Mesendoderm (in vitro differentiated cells): ENCODE measurements at regions not wholly inside any gene's neighbourhood (a gene's known extent, or its start where the extent isn't known, plus 50 kb on each side); places are given as distances from the start of the nearest gene placed in this dataset.

Experiments used
- DNase-seq: peaks from one replicate; pipeline ENCODE4 v3.0.0; 2013
- H2AK5ac ChIP-seq: 2 replicates; pipeline ENCODE4 v1.6.1; 2013; ENCODE audit warnings: low read length, inconsistent platforms
- H2BK120ac ChIP-seq: 2 replicates; pipeline ENCODE4 v1.6.1; 2013; ENCODE audit warnings: low read depth, mild to moderate bottlenecking, low read length, moderate library complexity, mixed read lengths
- H2BK15ac ChIP-seq: replicated peaks from 2 replicates; pipeline ENCODE4 v1.6.1; 2013; ENCODE audit warnings: low read depth, mild to moderate bottlenecking, moderate library complexity
- H2BK5ac ChIP-seq: 2 replicates; pipeline ENCODE4 v1.6.1; 2013; ENCODE audit warnings: low read length, inconsistent platforms
- H3K18ac ChIP-seq: 2 replicates; pipeline ENCODE4 v1.6.1; 2013; ENCODE audit warnings: mild to moderate bottlenecking, low read length, mixed read lengths
- H3K23ac ChIP-seq: one replicate; pipeline ENCODE4 v1.6.1; 2013; ENCODE audit warnings: low read length
- H3K27ac ChIP-seq: 2 replicates; pipeline ENCODE4 v1.5.1; 2013; ENCODE audit warnings: low read depth, mild to moderate bottlenecking, inconsistent platforms, low read length, moderate library complexity
- H3K27me3 ChIP-seq: 2 replicates; pipeline ENCODE4 v1.6.1; 2013; ENCODE audit warnings: low read length, control low read depth, mild to moderate bottlenecking, inconsistent platforms; ENCODE audit not compliant: insufficient read depth, poor library complexity
- H3K36me3 ChIP-seq: 2 replicates; pipeline ENCODE4 v1.6.1; 2013; ENCODE audit warnings: low read length, inconsistent platforms; ENCODE audit not compliant: control insufficient read depth, insufficient read depth
- H3K4ac ChIP-seq: one replicate; pipeline ENCODE4 v1.6.1; 2013; ENCODE audit warnings: low read depth, mild to moderate bottlenecking, low read length, moderate library complexity
- H3K4me1 ChIP-seq: 2 replicates; pipeline ENCODE4 v1.6.1; 2013; ENCODE audit warnings: low read depth, low read length, inconsistent platforms; ENCODE audit not compliant: control insufficient read depth
- H3K4me2 ChIP-seq: 2 replicates; pipeline ENCODE4 v1.6.1; 2013; ENCODE audit warnings: low read length
- H3K4me3 ChIP-seq: 2 replicates; pipeline ENCODE4 v1.5.1; 2013; ENCODE audit warnings: mild to moderate bottlenecking, low read length
- H3K56ac ChIP-seq: one replicate; pipeline ENCODE4 v1.6.1; 2013; ENCODE audit warnings: low read length
- H3K79me1 ChIP-seq: 2 replicates; pipeline ENCODE4 v1.6.1; 2013; ENCODE audit warnings: low read length, inconsistent platforms
- H3K79me2 ChIP-seq: 2 replicates; pipeline ENCODE4 v1.6.1; 2013; ENCODE audit warnings: mild to moderate bottlenecking, low read length; ENCODE audit not compliant: control insufficient read depth, insufficient read depth
- H3K9ac ChIP-seq: 2 replicates; pipeline ENCODE4 v1.6.1; 2013; ENCODE audit warnings: low read length, inconsistent platforms
- H4K5ac ChIP-seq: one replicate; pipeline ENCODE4 v1.6.1; 2013; ENCODE audit warnings: low read length
- H4K8ac ChIP-seq: one replicate; pipeline ENCODE4 v1.6.1; 2013; ENCODE audit warnings: low read depth, mild to moderate bottlenecking, control low read depth, low read length, moderate library complexity
- WGBS: extraction: QIAGEN DNeasy Blood & Tissue Kit; methylation state at CpG from one replicate; pipeline ENCODE4 v1.1.7; 2013; ENCODE audit warnings: low lambda C conversion rate, missing lambda C conversion rate; ENCODE audit not compliant: insufficient coverage; ENCODE audit errors: extremely low coverage; 5-methylcytosine and 5-hydroxymethylcytosine counted together

- Histone ChIP-seq H3K4ac (no peak overlapping the region), H3K27ac (no peak overlapping the region)
- no CpG with 5 or more reads among the region's 3 CpGs for WGBS
These were observed 267.4 kb downstream of the CYP26B1 start for GRCh38 chr2:71880287-71880686.

GRCh38 chr2:71879509-71880184 is 268.0 kb downstream of the CYP26B1 start:
- Histone ChIP-seq H4K8ac (no peak overlapping the region), H3K23ac (no peak overlapping the region), H3K4me1 (no peaks in the 10 kb centered on the region), H3K4ac (no peak overlapping the region), H3K79me2 (no peaks in the 10 kb centered on the region), H3K56ac (no peak overlapping the region), H4K5ac (no peak overlapping the region), H3K27ac (no peak overlapping the region), H3K27me3 (no peaks in the 10 kb centered on the region), H3K36me3 (no peaks in the 10 kb centered on the region), H2BK120ac (no peak overlapping the region), H3K4me2 (no peak overlapping the region), H2AK5ac (no peak overlapping the region), H2BK15ac (no peak overlapping the region), H2BK5ac (no peak overlapping the region), H3K4me3 (no peak overlapping the region), H3K79me1 (no peaks in the 10 kb centered on the region), H3K18ac (no peak overlapping the region), H3K9ac (no peak overlapping the region)
- DNase-seq: no peak
- WGBS: no CpG with 5 or more reads among the region's 13 CpGs

More at GRCh38 chr2:71880287-71880686, 267.4 kb downstream of the CYP26B1 start:
- Histone ChIP-seq H3K56ac (no peak overlapping the region), H2BK120ac (no peak overlapping the region), H3K9ac (no peak overlapping the region), H3K27me3 (no peaks in the 10 kb centered on the region), H3K36me3 (no peaks in the 10 kb centered on the region), H3K79me2 (no peaks in the 10 kb centered on the region), H3K4me3 (no peak overlapping the region), H4K5ac (no peak overlapping the region), H2AK5ac (no peak overlapping the region), H2BK15ac (no peak overlapping the region), H3K79me1 (no peaks in the 10 kb centered on the region), H3K23ac (no peak overlapping the region), H3K4me1 (no peaks in the 10 kb centered on the region), H2BK5ac (no peak overlapping the region), H3K18ac (no peak overlapping the region), H3K4me2 (no peak overlapping the region), H4K8ac (no peak overlapping the region)
- DNase-seq: no peak

- no peak overlapping the region for H3K56ac ChIP-seq
- H3K23ac ChIP-seq: no peak overlapping the region
- H3K4ac ChIP-seq: no peak overlapping the region
- no peak for DNase-seq
- H3K27me3 ChIP-seq: no peaks in the 10 kb centered on the region
- H3K79me1 ChIP-seq: no peaks in the 10 kb centered on the region
- no peaks in the 10 kb centered on the region for H3K36me3 ChIP-seq
- H3K9ac ChIP-seq: no peak overlapping the region
- H2BK15ac ChIP-seq: no peak overlapping the region
- no peaks in the 10 kb centered on the region for H3K79me2 ChIP-seq
- H3K27ac ChIP-seq: no peak overlapping the region
- WGBS: no CpG with 5 or more reads among the region's 13 CpGs
- H4K8ac ChIP-seq: no peak overlapping the region
- no peak overlapping the region for H2BK5ac ChIP-seq
- no peak overlapping the region for H2BK120ac ChIP-seq
- H2AK5ac ChIP-seq: no peak overlapping the region
- no peaks in the 10 kb centered on the region for H3K4me1 ChIP-seq
- no peak overlapping the region for H3K4me3 ChIP-seq
- H4K5ac ChIP-seq: no peak overlapping the region
- H3K18ac ChIP-seq: no peak overlapping the region
- no peak overlapping the region for H3K4me2 ChIP-seq
These were observed 268.8 kb downstream of the CYP26B1 start for GRCh38 chr2:71878626-71879508.

- no peak overlapping the region for H3K56ac ChIP-seq
- no peak overlapping the region for H3K9ac ChIP-seq
- no peaks in the 10 kb centered on the region for H3K79me2 ChIP-seq
- H4K8ac ChIP-seq: no peak overlapping the region
- no peak overlapping the region for H3K4me2 ChIP-seq
- H3K36me3 ChIP-seq: no peaks in the 10 kb centered on the region
- no peak overlapping the region for H3K23ac ChIP-seq
- no peak overlapping the region for H2BK120ac ChIP-seq
- H3K27ac ChIP-seq: no peak overlapping the region
- WGBS: no CpG with 5 or more reads among the region's 5 CpGs
- H3K4ac ChIP-seq: no peak overlapping the region
- no peak overlapping the region for H2AK5ac ChIP-seq
- H2BK15ac ChIP-seq: no peak overlapping the region
- H3K18ac ChIP-seq: no peak overlapping the region
- H3K79me1 ChIP-seq: no peaks in the 10 kb centered on the region
- no peaks in the 10 kb centered on the region for H3K4me1 ChIP-seq
- DNase-seq: no peak
- no peak overlapping the region for H3K4me3 ChIP-seq
- H3K27me3 ChIP-seq: no peaks in the 10 kb centered on the region
- H4K5ac ChIP-seq: no peak overlapping the region
- H2BK5ac ChIP-seq: no peak overlapping the region
These were observed 270.0 kb downstream of the CYP26B1 start for GRCh38 chr2:71877636-71878035.

- Histone ChIP-seq H4K8ac (no peak overlapping the region), H3K9ac (no peak overlapping the region)
These were observed 270.9 kb downstream of the CYP26B1 start for GRCh38 chr2:71876542-71877451.

More at GRCh38 chr2:71876542-71877451, 270.9 kb downstream of the CYP26B1 start:
- H3K79me1 ChIP-seq: no peaks in the 10 kb centered on the region
- no peak overlapping the region for H3K56ac ChIP-seq
- no peaks in the 10 kb centered on the region for H3K27me3 ChIP-seq
- H2BK5ac ChIP-seq: no peak overlapping the region
- H4K5ac ChIP-seq: no peak overlapping the region
- H2BK120ac ChIP-seq: no peak overlapping the region
- H3K4ac ChIP-seq: no peak overlapping the region
- H3K4me2 ChIP-seq: no peak overlapping the region
- H2BK15ac ChIP-seq: no peak overlapping the region
- no CpG with 5 or more reads among the region's 6 CpGs for WGBS
- H3K36me3 ChIP-seq: no peaks in the 10 kb centered on the region
- no peak overlapping the region for H3K18ac ChIP-seq
- no peak overlapping the region for H2AK5ac ChIP-seq
- H3K4me1 ChIP-seq: no peaks in the 10 kb centered on the region
- no peak overlapping the region for H3K27ac ChIP-seq
- no peaks in the 10 kb centered on the region for H3K79me2 ChIP-seq
- H3K23ac ChIP-seq: no peak overlapping the region
- DNase-seq: no peak
- no peak overlapping the region for H3K4me3 ChIP-seq
